ENCODE measurements at regions not wholly inside any gene's neighbourhood (a gene's known extent, or its start where the extent isn't known, plus 50 kb on each side); places are given as distances from the start of the nearest gene placed in this dataset.

- no peaks in the 10 kb centered on the region for H3K4me1 ChIP-seq
- no peaks in the 10 kb centered on the region for H3K27me3 ChIP-seq
- no peaks in the 10 kb centered on the region for H3K36me3 ChIP-seq
- intact Hi-C loops (cut with DNase I) = no loop called here
- 83% methylated on average over 4 of the region's 4 CpGs for WGBS
- no peak for TF ChIP-seq POLR2AphosphoS5 (IDR thresholded peaks at IDR 0.05)
- no peak for TF ChIP-seq POLR2A (IDR thresholded peaks at IDR 0.05; ENCODE audit: low read depth)
- TF ChIP-seq EP300 (IDR thresholded peaks at IDR 0.05) = no peak
- TF ChIP-seq CTCF (IDR thresholded peaks at IDR 0.05) = no peak
- no peak overlapping the region for H3K4me3 ChIP-seq
- no peak overlapping the region for H3K27ac ChIP-seq (replicated peaks in 1 of 4)
- no peaks in the 10 kb centered on the region for H3K9me3 ChIP-seq
- no peak for DNase-seq (ENCODE audit: extremely low spot score)
Observed at GRCh38 chr16:65178151-65178550, 56.3 kb upstream of the CDH11 start.

- DNase-seq (ENCODE audit: extremely low spot score) = no peak
- no peaks in the 10 kb centered on the region for H3K9me3 ChIP-seq
- H3K27me3 ChIP-seq = no peaks in the 10 kb centered on the region
- H3K4me3 ChIP-seq = no peak overlapping the region
- H3K27ac ChIP-seq (replicated peaks in 1 of 4) = no peak overlapping the region
- intact Hi-C loops (cut with DNase I) = no loop called here
- H3K36me3 ChIP-seq = no peaks in the 10 kb centered on the region
- H3K4me1 ChIP-seq = no peaks in the 10 kb centered on the region
- WGBS = 36% methylated on average over 6 of the region's 6 CpGs
- TF ChIP-seq POLR2A (IDR thresholded peaks at IDR 0.05; ENCODE audit: low read depth) (no peak), CTCF (IDR thresholded peaks at IDR 0.05) (no peak), POLR2AphosphoS5 (IDR thresholded peaks at IDR 0.05) (peak; percentile 15 to 36)
Observed at GRCh38 chr16:65176603-65177002, 54.7 kb upstream of the CDH11 start.

- intact Hi-C loops (cut with DNase I) = no loop called here
- WGBS = 89% methylated on average over 2 of the region's 2 CpGs
- no peaks in the 10 kb centered on the region for H3K36me3 ChIP-seq
- DNase-seq (ENCODE audit: extremely low spot score) = no peak
- no peak for TF ChIP-seq CTCF (IDR thresholded peaks at IDR 0.05)
- no peak for TF ChIP-seq POLR2AphosphoS5 (IDR thresholded peaks at IDR 0.05)
- no peak for TF ChIP-seq EP300 (IDR thresholded peaks at IDR 0.05)
- TF ChIP-seq POLR2A (IDR thresholded peaks at IDR 0.05; ENCODE audit: low read depth) = no peak
- H3K9me3 ChIP-seq = no peaks in the 10 kb centered on the region
- H3K4me1 ChIP-seq = no peaks in the 10 kb centered on the region
- H3K27me3 ChIP-seq = no peaks in the 10 kb centered on the region
- no peak overlapping the region for H3K4me3 ChIP-seq
- H3K27ac ChIP-seq (replicated peaks in 1 of 4) = no peak overlapping the region
Observed at GRCh38 chr16:65172356-65172755, 50.5 kb upstream of the CDH11 start.

Small RNA genes in the stretch of these regions (small RNA-seq; reads per million reads assigned to genes)
- gene AC025281.1 (0 reads per million in 3 donors), gene RNA5SP428 (0 to 0.19 (median 0) reads per million in 3 donors)
